ENCODE measurements at regions not wholly inside any gene's neighbourhood (a gene's known extent, or its start where the extent isn't known, plus 50 kb on each side); places are given as distances from the start of the nearest gene placed in this dataset.

- DNase-seq (ENCODE audit: low read depth), result no peak
- H3K4me3 ChIP-seq (replicated peaks; ENCODE audit: low read depth, low read length), result no peak overlapping the region
- TF ChIP-seq CTCF (IDR thresholded peaks at IDR 0.05; ENCODE audit: low read length, missing control alignments), result no peak
Observed at GRCh38 chr2:120606280-120606679, 129.4 kb upstream of the GLI2 start.

- no peak for DNase-seq (ENCODE audit: low read depth)
- H3K4me3 ChIP-seq (replicated peaks; ENCODE audit: low read depth, low read length), result no peak overlapping the region
- no peak for TF ChIP-seq CTCF (IDR thresholded peaks at IDR 0.05; ENCODE audit: low read length, missing control alignments)
Observed at GRCh38 chr2:120606931-120607330, 128.7 kb upstream of the GLI2 start.

- H3K4me3 ChIP-seq (replicated peaks; ENCODE audit: low read depth, low read length), result no peak overlapping the region
- no peak for DNase-seq (ENCODE audit: low read depth)
- no peak for TF ChIP-seq CTCF (IDR thresholded peaks at IDR 0.05; ENCODE audit: low read length, missing control alignments)
Observed at GRCh38 chr2:120607506-120607905, 128.2 kb upstream of the GLI2 start.

- H3K4me3 ChIP-seq (replicated peaks; ENCODE audit: low read depth, low read length), result no peak overlapping the region
- TF ChIP-seq CTCF (IDR thresholded peaks at IDR 0.05; ENCODE audit: low read length, missing control alignments), result no peak
- no peak for DNase-seq (ENCODE audit: low read depth)
Observed at GRCh38 chr2:120607996-120608395, 127.7 kb upstream of the GLI2 start.

- DNase-seq (ENCODE audit: low read depth), result no peak
- H3K4me3 ChIP-seq (replicated peaks; ENCODE audit: low read depth, low read length), result no peak overlapping the region
- TF ChIP-seq CTCF (IDR thresholded peaks at IDR 0.05; ENCODE audit: low read length, missing control alignments), result no peak
Observed at GRCh38 chr2:120609826-120610395, 125.8 kb upstream of the GLI2 start.

- H3K4me3 ChIP-seq (replicated peaks; ENCODE audit: low read depth, low read length), result no peak overlapping the region
- TF ChIP-seq CTCF (IDR thresholded peaks at IDR 0.05; ENCODE audit: low read length, missing control alignments), result no peak
- no peak for DNase-seq (ENCODE audit: low read depth)
Observed at GRCh38 chr2:120611016-120611415, 124.7 kb upstream of the GLI2 start.

- H3K4me3 ChIP-seq (replicated peaks; ENCODE audit: low read depth, low read length), result no peak overlapping the region
Observed at GRCh38 chr2:120611961-120612360, 123.7 kb upstream of the GLI2 start.

More at GRCh38 chr2:120611961-120612360, 123.7 kb upstream of the GLI2 start:
- no peak for DNase-seq (ENCODE audit: low read depth)
- no peak for TF ChIP-seq CTCF (IDR thresholded peaks at IDR 0.05; ENCODE audit: low read length, missing control alignments)
